ENCODE measurements at regions not wholly inside any gene's neighbourhood (a gene's known extent, or its start where the extent isn't known, plus 50 kb on each side); places are given as distances from the start of the nearest gene placed in this dataset.

GRCh38 chr13:31610270-31610998, 128.9 kb upstream of the RXFP2 start:
- ATAC-seq = no peak
- intact Hi-C loops (cut with DNase I) = no loop called here
- Histone ChIP-seq H3K27me3 (no peaks in the 10 kb centered on the region), H3K27ac (no peak overlapping the region), H3K4me1 (no peaks in the 10 kb centered on the region), H3K9me3 (no peaks in the 10 kb centered on the region), H3K4me3 (no peak overlapping the region), H3K36me3 (no peaks in the 10 kb centered on the region)
- no peak for DNase-seq
- 74% methylated on average over 7 of the region's 7 CpGs for WGBS (ENCODE audit: insufficient coverage, low coverage, low lambda C conversion rate, missing lambda C conversion rate)
- TF ChIP-seq POLR2A (IDR thresholded peaks at IDR 0.05) (no peak), CTCF (IDR thresholded peaks at IDR 0.05) (no peak)

GRCh38 chr13:31611214-31611613, 128.1 kb upstream of the RXFP2 start:
- TF ChIP-seq CTCF (IDR thresholded peaks at IDR 0.05) (no peak), POLR2A (IDR thresholded peaks at IDR 0.05) (no peak)
- WGBS (ENCODE audit: insufficient coverage, low coverage, low lambda C conversion rate, missing lambda C conversion rate) = 36% methylated on average over 3 of the region's 3 CpGs
- no peaks in the 10 kb centered on the region for H3K36me3 ChIP-seq

GRCh38 chr13:31614073-31614472, 125.3 kb upstream of the RXFP2 start:
- Histone ChIP-seq H3K27me3 (no peaks in the 10 kb centered on the region), H3K27ac (no peak overlapping the region), H3K4me3 (no peak overlapping the region), H3K4me1 (no peaks in the 10 kb centered on the region), H3K36me3 (no peaks in the 10 kb centered on the region), H3K9me3 (no peaks in the 10 kb centered on the region)
- ATAC-seq (no peak), DNase-seq (no peak)
- no peak for TF ChIP-seq CTCF (IDR thresholded peaks at IDR 0.05)
- 75% methylated on average over 3 of the region's 3 CpGs for WGBS (ENCODE audit: insufficient coverage, low coverage, low lambda C conversion rate, missing lambda C conversion rate)
- intact Hi-C loops (cut with DNase I) = no loop called here

More at GRCh38 chr13:31611214-31611613, 128.1 kb upstream of the RXFP2 start:
- no peak for ATAC-seq
- no peak overlapping the region for H3K27ac ChIP-seq
- intact Hi-C loops (cut with DNase I) = no loop called here
- H3K4me1 ChIP-seq = no peaks in the 10 kb centered on the region
- no peaks in the 10 kb centered on the region for H3K27me3 ChIP-seq
- DNase-seq = no peak
- H3K4me3 ChIP-seq = no peak overlapping the region
- no peaks in the 10 kb centered on the region for H3K9me3 ChIP-seq

GRCh38 chr13:31614704-31615103, 124.6 kb upstream of the RXFP2 start:
- H3K9me3 ChIP-seq = no peaks in the 10 kb centered on the region
- H3K4me3 ChIP-seq = no peak overlapping the region
- WGBS (ENCODE audit: insufficient coverage, low coverage, low lambda C conversion rate, missing lambda C conversion rate) = 64% methylated on average over 1 of the region's 1 CpG
- intact Hi-C loops (cut with DNase I) = no loop called here
- H3K4me1 ChIP-seq = no peaks in the 10 kb centered on the region
- H3K36me3 ChIP-seq = no peaks in the 10 kb centered on the region
- DNase-seq (no peak), ATAC-seq (no peak)
- TF ChIP-seq POLR2A (IDR thresholded peaks at IDR 0.05) (no peak), CTCF (IDR thresholded peaks at IDR 0.05) (no peak)
- H3K27me3 ChIP-seq = no peaks in the 10 kb centered on the region
- no peak overlapping the region for H3K27ac ChIP-seq
